ENCODE measurements at regions not wholly inside any gene's neighbourhood (a gene's known extent, or its start where the extent isn't known, plus 50 kb on each side); places are given as distances from the start of the nearest gene placed in this dataset.
"Not testable (repeated sequence)": the region's sequence is repeated elsewhere in the genome, so short reads cannot be mapped to it uniquely, and the experiment has no call there.

DNA sequence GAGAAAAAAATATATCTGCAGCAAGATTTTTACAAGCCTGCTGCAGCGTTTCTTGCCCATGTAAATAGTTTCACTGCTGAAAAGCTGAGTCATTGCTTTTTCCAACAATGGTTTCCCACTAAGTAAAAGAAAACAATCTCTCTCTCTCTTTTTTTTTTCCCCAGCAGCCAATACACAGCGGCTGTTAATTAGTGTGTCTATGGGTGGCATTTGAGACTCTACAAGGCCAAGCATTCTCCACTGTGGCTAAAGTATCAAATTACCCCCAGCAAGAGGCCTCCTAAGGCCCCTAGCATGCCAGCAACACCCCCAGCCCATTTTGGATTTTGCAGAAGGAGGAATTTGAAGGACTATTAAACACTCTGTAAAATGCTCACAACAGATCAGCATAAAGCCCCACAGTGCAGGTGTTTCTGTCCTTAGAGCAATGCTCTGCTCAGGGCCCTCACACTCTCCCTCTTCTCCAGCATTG, 837.4 kb downstream of the TRIML1 start:
- no peak overlapping the region for H3K4me3 ChIP-seq (ENCODE audit: low read depth, low read length)
- TF ChIP-seq, protein P1, sequence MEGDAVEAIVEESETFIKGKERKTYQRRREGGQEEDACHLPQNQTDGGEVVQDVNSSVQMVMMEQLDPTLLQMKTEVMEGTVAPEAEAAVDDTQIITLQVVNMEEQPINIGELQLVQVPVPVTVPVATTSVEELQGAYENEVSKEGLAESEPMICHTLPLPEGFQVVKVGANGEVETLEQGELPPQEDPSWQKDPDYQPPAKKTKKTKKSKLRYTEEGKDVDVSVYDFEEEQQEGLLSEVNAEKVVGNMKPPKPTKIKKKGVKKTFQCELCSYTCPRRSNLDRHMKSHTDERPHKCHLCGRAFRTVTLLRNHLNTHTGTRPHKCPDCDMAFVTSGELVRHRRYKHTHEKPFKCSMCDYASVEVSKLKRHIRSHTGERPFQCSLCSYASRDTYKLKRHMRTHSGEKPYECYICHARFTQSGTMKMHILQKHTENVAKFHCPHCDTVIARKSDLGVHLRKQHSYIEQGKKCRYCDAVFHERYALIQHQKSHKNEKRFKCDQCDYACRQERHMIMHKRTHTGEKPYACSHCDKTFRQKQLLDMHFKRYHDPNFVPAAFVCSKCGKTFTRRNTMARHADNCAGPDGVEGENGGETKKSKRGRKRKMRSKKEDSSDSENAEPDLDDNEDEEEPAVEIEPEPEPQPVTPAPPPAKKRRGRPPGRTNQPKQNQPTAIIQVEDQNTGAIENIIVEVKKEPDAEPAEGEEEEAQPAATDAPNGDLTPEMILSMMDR (IDR thresholded peaks at IDR 0.05; ENCODE audit: borderline replicate concordance, insufficient read depth, low read depth, low read length), result no peak

DNA sequence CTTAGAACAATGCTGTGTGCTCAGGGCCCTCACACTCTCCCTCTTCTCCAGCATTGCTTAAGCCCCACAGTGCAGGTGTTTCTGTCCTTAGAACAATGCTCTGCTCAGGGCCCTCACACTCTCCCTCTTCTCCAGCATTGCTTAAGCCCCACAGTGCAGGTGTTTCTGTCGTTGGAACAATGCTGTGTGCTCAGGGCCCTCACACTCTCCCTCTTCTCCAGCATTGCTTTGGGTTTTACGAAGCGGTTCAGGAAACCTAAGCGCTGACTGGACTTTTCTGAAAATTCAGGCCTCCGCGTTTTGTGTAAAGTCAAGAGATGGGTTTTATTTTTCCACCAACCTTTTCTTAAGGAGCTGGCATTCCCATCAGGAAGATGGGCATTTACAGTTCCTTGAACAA, 838.0 kb downstream of the TRIML1 start:
- not testable (repeated sequence) for H3K4me3 ChIP-seq (ENCODE audit: low read depth, low read length)

DNA sequence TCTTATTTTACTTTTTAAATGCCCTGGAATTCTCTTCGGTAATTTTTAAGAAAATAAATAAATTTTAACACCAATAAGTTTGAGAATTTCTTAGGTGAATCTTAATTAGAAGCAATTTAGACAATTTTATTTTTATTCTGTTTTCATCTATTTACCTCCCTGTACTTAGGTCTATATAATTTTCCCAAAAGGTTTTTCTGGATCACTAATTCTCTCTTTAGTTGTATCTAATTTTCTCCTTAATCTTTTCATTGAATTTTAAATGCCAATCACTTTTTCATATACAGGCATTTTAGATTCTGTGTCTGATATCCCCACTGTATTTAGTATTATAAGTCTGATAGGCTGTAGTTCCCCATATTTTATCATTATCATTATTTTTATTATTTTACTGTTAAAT, 845.3 kb downstream of the TRIML1 start:
- TF ChIP-seq, protein P1 (IDR thresholded peaks at IDR 0.05; ENCODE audit: borderline replicate concordance, insufficient read depth, low read depth, low read length), result no peak

DNA sequence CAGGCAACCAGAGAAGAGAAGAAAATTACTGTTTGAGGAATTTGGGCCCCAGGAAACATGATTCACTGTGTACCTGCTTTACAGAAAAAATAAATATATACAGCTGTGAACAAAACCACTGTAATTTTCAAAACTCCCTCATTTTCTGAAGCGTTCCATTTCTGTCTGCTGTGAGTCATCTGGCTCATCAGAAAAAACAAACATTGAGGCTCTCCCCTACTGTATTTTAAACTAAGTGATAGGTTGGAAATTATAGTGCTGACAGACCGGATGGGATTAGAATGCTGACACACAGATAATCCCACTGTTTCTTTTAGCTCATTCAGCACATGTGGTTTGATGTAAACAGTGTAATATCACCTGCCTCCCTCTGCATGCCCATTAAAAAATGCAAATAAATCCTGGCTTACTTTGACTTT, 847.0 kb downstream of the TRIML1 start:
- TF ChIP-seq, protein P1 (IDR thresholded peaks at IDR 0.05; ENCODE audit: borderline replicate concordance, insufficient read depth, low read depth, low read length), result no peak
- H3K4me3 ChIP-seq (ENCODE audit: low read depth, low read length), result no peak overlapping the region

More for the DNA sequence above, 845.3 kb downstream of the TRIML1 start:
- no peak overlapping the region for H3K4me3 ChIP-seq (ENCODE audit: low read depth, low read length)

DNA sequence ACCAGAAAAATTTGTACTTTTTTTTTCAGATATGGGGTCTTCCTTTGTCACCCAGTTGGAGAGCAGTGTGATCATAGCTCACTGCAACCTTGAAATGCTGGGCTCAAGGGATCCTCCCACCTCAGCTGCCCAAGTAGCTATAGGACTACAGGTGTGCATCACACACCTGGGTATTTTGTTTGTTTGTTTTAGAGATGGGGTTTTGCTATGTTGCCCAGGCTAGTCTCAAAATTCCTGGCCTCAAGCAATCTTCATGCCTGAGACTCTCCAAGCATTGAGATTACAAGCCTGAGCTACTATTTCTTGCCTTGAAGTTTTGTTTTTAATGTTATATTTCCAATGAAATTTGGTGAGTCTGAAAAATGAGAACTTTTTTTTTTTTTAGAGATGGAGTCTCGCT, 847.8 kb downstream of the TRIML1 start:
- TF ChIP-seq, protein P1 (IDR thresholded peaks at IDR 0.05; ENCODE audit: borderline replicate concordance, insufficient read depth, low read depth, low read length), result no peak
- H3K4me3 ChIP-seq (ENCODE audit: low read depth, low read length), result no peak overlapping the region

DNA sequence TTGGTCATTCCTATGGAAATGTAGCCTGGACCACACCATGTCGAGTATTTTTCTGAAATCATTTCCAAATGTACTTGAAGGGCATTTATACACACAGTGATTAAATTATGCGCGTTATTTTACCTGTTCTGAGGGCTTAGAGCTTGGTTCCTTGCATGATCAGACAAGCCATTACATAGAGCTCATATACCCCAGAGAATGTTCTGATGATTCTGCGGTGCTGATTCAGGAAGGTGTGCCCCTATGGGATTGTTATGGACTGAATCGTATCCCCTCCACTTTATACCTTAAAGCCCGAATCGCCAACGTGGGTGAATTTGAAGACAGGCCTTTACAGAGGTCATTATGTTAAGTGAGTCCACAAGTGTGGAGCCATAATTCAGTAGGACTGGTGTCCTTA, 848.9 kb downstream of the TRIML1 start:
- no peak overlapping the region for H3K4me3 ChIP-seq (ENCODE audit: low read depth, low read length)
- TF ChIP-seq, protein P1 (IDR thresholded peaks at IDR 0.05; ENCODE audit: borderline replicate concordance, insufficient read depth, low read depth, low read length), result no peak

DNA sequence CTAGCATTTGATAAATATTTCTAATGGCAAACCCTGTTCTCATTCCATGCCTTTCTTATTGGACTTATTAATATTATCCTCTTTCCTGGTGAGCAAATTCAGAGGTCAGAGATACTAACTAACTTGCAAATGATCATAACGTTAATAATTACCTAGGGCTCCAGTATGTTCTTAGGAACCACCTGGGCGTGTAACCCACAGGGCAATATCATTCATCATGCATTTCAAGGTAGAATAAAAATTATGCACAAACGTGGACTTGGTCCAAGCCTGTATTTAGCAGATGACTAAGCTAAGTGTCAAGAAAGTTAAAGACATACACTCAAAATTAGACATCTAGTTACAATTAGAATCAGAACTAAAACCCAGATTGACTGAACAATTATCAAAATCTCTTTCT, 850.1 kb downstream of the TRIML1 start:
- TF ChIP-seq, protein P1 (IDR thresholded peaks at IDR 0.05; ENCODE audit: borderline replicate concordance, insufficient read depth, low read depth, low read length), result no peak
- H3K4me3 ChIP-seq (ENCODE audit: low read depth, low read length), result no peak overlapping the region

DNA sequence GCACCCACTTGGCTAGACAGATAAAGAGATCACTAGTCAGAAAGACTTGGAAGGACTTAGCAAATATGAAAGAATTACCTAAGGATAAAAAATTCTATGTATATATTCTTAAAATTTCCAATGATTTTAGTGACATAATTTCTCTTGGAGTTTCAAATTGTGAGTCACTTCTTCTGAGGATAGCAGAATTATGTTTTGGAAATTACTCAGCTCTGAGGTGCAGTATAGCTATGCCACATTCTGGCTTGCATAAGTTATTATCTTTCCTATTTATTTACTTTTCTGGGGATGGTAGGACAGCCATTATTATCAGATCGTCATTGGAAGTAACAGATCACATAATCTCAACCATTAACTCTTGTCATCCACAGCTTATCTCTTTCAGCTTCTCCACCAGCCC, 853.5 kb downstream of the TRIML1 start:
- TF ChIP-seq, protein P1 (IDR thresholded peaks at IDR 0.05; ENCODE audit: borderline replicate concordance, insufficient read depth, low read depth, low read length), result no peak
- H3K4me3 ChIP-seq (ENCODE audit: low read depth, low read length), result no peak overlapping the region

Measured in GM12875 (cell line).